Endothelial cell of umbilical vein (primary cell): ENCODE measurements at regions not wholly inside any gene's neighbourhood (a gene's known extent, or its start where the extent isn't known, plus 50 kb on each side); places are given as distances from the start of the nearest gene placed in this dataset.

ENCODE experiments used
- BruUV-seq: library from RNA; stranded (reverse); fragments of 400-500 nt; replicated peaks from 2 replicates; lab custom pipeline; 2021; lab: Mats Ljungman, UMichigan
- CTCF ChIA-PET: fragments of 300-600, 350-600 bp; sonication (Branson Sonifier 250); formaldehyde crosslinking; loops from one replicate; lab custom pipeline; 2021; ENCODE audit warnings: antibody characterized with exemption, inconsistent platforms; lab: Charles Lee
- POLR2A ChIA-PET: fragments of 300-600, 350-600 bp; sonication (Branson Sonifier 250); formaldehyde crosslinking; loops from one replicate; lab custom pipeline; 2021; ENCODE audit warnings: antibody characterized with exemption, inconsistent platforms; lab: Charles Lee
- DNase-seq: peaks from one replicate; pipeline ENCODE4 v3.0.0-alpha.2; 2011; ENCODE audit warnings: low read depth, low spot score
- FAIRE-seq: peaks from 2 replicates; lab custom pipeline; 2011; peaks lifted over from hg19 to GRCh38; lab: Jason Lieb, UNC
- H2AFZ ChIP-seq: 2 replicates; pipeline ENCODE4 v1.6.0; 2012; ENCODE audit warnings: low read depth, low read length, control low read depth, inconsistent platforms
- H3K27ac ChIP-seq: 2 replicates; pipeline ENCODE4 v1.5.1; 2011; ENCODE audit warnings: low read depth, mild to moderate bottlenecking, control low read depth, low read length, moderate library complexity; ENCODE audit not compliant: insufficient read depth
- H3K27me3 ChIP-seq, 2 experiments: 2 replicates each; pipeline versions ENCODE4 v1.6.0 to v1.6.1; 2011; ENCODE audit warnings: low read length in 2 of 2, mixed read lengths in 1 of 2; ENCODE audit not compliant: control insufficient read depth in 2 of 2, insufficient read depth in 2 of 2
- H3K36me3 ChIP-seq, 2 experiments: 2 replicates in 1 of 2; 3 replicates in 1 of 2; pipeline ENCODE4 v1.5.1; 2011; ENCODE audit warnings: low read length in 2 of 2, mild to moderate bottlenecking in 1 of 2, moderate library complexity in 1 of 2; ENCODE audit not compliant: control insufficient read depth in 2 of 2, insufficient read depth in 2 of 2; ENCODE audit errors: extremely low read depth in 1 of 2
- H3K4me1 ChIP-seq: 3 replicates; pipeline ENCODE4 v1.5.1; 2011; ENCODE audit warnings: mild to moderate bottlenecking, low read length; ENCODE audit not compliant: control insufficient read depth, insufficient read depth; ENCODE audit errors: extremely low read depth
- H3K4me2 ChIP-seq: 2 replicates; pipeline ENCODE4 v1.6.1; 2011; ENCODE audit warnings: low read length, control low read depth, mixed read lengths; ENCODE audit not compliant: insufficient read depth
- H3K4me3 ChIP-seq, 3 experiments: fragments of 200-600 bp in 1 of 3; sonication (generic), shearing (Covaris generic) in 1 of 3; replicated peaks in 1 of 3; 2 replicates each; pipeline ENCODE4 v1.5.1; 2011 to 2016; ENCODE audit warnings: control low read depth in 3 of 3, low read length in 3 of 3, mild to moderate bottlenecking in 2 of 3, inconsistent platforms in 1 of 3, low read depth in 1 of 3, moderate library complexity in 1 of 3; ENCODE audit not compliant: insufficient read depth in 1 of 3
- H3K79me2 ChIP-seq: 2 replicates; pipeline ENCODE4 v1.6.0; 2012; ENCODE audit warnings: low read length, inconsistent platforms; ENCODE audit not compliant: control insufficient read depth, insufficient read depth
- H3K9ac ChIP-seq: replicated peaks from 2 replicates; pipeline ENCODE3; 2011; ENCODE audit warnings: low read length, control low read depth; ENCODE audit not compliant: insufficient read depth; ENCODE audit errors: extremely low read depth
- H3K9me1 ChIP-seq: replicated peaks from 3 replicates; pipeline ENCODE4 v1.6.0; 2011; ENCODE audit warnings: mild to moderate bottlenecking, low read length; ENCODE audit not compliant: control insufficient read depth, insufficient read depth; ENCODE audit errors: extremely low read depth
- H3K9me3 ChIP-seq: replicated peaks from 2 replicates; pipeline ENCODE4 v1.5.1; 2012; ENCODE audit warnings: low read length, inconsistent platforms; ENCODE audit not compliant: control insufficient read depth, insufficient read depth
- H4K20me1 ChIP-seq: replicated peaks from 2 replicates; pipeline ENCODE3; 2011; ENCODE audit warnings: mild to moderate bottlenecking, low read length; ENCODE audit not compliant: control insufficient read depth, insufficient read depth; ENCODE audit errors: extremely low read depth
- CTCF ChIP-seq, 2 donors: IDR thresholded peaks; 1 replicate in 1 of 2; 2 replicates in 1 of 2; pipeline ENCODE4 v1.5.1; 2011; ENCODE audit warnings: low read length in 2 of 2, mild to moderate bottlenecking in 2 of 2, moderate library complexity in 2 of 2, control low read depth in 1 of 2, inconsistent platforms in 1 of 2, low read depth in 1 of 2; ENCODE audit not compliant: insufficient read depth in 1 of 2; ENCODE audit errors: extremely low read depth in 1 of 2
- EZH2 ChIP-seq: IDR thresholded peaks from 2 replicates; pipeline ENCODE4 v1.6.1; 2012; ENCODE audit warnings: borderline replicate concordance, low read depth, mild to moderate bottlenecking, moderate library complexity, low read length, inconsistent platforms; ENCODE audit not compliant: severe bottlenecking
- FOS ChIP-seq: IDR thresholded peaks from 2 replicates; pipeline ENCODE4 v1.6.1; 2011; ENCODE audit warnings: mild to moderate bottlenecking, low read length, moderate library complexity, borderline replicate concordance; ENCODE audit not compliant: insufficient read depth
- GATA2 ChIP-seq: IDR thresholded peaks from 2 replicates; pipeline ENCODE4 v1.7.0; 2011; ENCODE audit warnings: low read depth, mild to moderate bottlenecking, moderate library complexity, mixed read lengths, low read length; ENCODE audit not compliant: insufficient read length, insufficient read depth
- JUN ChIP-seq: IDR thresholded peaks from 2 replicates; pipeline ENCODE4 v1.6.1; 2011; ENCODE audit warnings: borderline replicate concordance, low read depth; ENCODE audit not compliant: insufficient read length, insufficient read depth
- MAX ChIP-seq: IDR thresholded peaks from 2 replicates; pipeline ENCODE4 v1.6.1; 2011; ENCODE audit not compliant: insufficient read depth, insufficient read length
- MYC ChIP-seq: IDR thresholded peaks from one replicate; pipeline ENCODE4 v1.6.1; 2011; ENCODE audit warnings: mild to moderate bottlenecking, low read depth, low read length
- POLR2A ChIP-seq: IDR thresholded peaks from 2 replicates; pipeline ENCODE4 v1.6.1; 2012; ENCODE audit warnings: low read depth, mild to moderate bottlenecking, control low read depth, low read length
- POLR2AphosphoS5 ChIP-seq: IDR thresholded peaks from 2 replicates; pipeline ENCODE4 v1.6.1; 2012; ENCODE audit warnings: low read depth, mild to moderate bottlenecking, control low read depth, low read length, moderate library complexity; ENCODE audit not compliant: insufficient read depth
- dilution Hi-C: fragments of 300-500 bp; cut with MboI; formaldehyde crosslinking; loops from one replicate; pipeline ENCODE4 v1.15.0; 2019; ENCODE audit warnings: low sequenced_read_pairs; ENCODE audit not compliant: extremely low pct_ligation_motif_present
- intact Hi-C: fragments of 100-400 bp; cut with micrococcal nuclease; formaldehyde crosslinking; loops from one replicate; pipeline ENCODE4 v1.10.0; 2022

- intact Hi-C loops (no loop called here), dilution Hi-C loops (no loop called here)
- no peak overlapping the region for H3K4me3 ChIP-seq
- TF ChIP-seq MYC (no peak), POLR2A (no peak), GATA2 (no peak)
- POLR2A ChIA-PET, result no interaction called here
- no peaks in the 10 kb centered on the region for H3K79me2 ChIP-seq
- H2AFZ ChIP-seq, result no peak overlapping the region
- H3K9me1 ChIP-seq, result no peaks in the 10 kb centered on the region
- CTCF ChIA-PET, result no interaction called here
- no peak for FAIRE-seq
- H3K4me2 ChIP-seq, result no peak overlapping the region
- no peaks in the 10 kb centered on the region for H4K20me1 ChIP-seq
- BruUV-seq, result no TSS peak
- no peaks in the 10 kb centered on the region for H3K4me1 ChIP-seq
- no peak for DNase-seq
- H3K27ac ChIP-seq, result no peak overlapping the region
- no peaks in the 10 kb centered on the region for H3K9me3 ChIP-seq
- no peak overlapping the region for H3K9ac ChIP-seq
- H3K36me3 ChIP-seq, result no peaks in the 10 kb centered on the region
- no peaks in the 10 kb centered on the region for H3K27me3 ChIP-seq
Measured at GRCh38 chr10:124229989-124230634, 136.7 kb upstream of the CHST15 start.

GRCh38 chr10:124229201-124229988 is 136.0 kb upstream of the CHST15 start:
- Histone ChIP-seq H3K36me3 (no peaks in the 10 kb centered on the region), H3K9me3 (no peaks in the 10 kb centered on the region), H2AFZ (no peak overlapping the region), H3K4me3 (no peak overlapping the region), H3K9me1 (no peaks in the 10 kb centered on the region), H4K20me1 (no peaks in the 10 kb centered on the region), H3K79me2 (no peaks in the 10 kb centered on the region), H3K4me2 (no peak overlapping the region), H3K27me3 (no peaks in the 10 kb centered on the region), H3K9ac (no peak overlapping the region), H3K27ac (no peak overlapping the region), H3K4me1 (no peaks in the 10 kb centered on the region)
- DNase-seq (no peak), FAIRE-seq (no peak)
- dilution Hi-C loops (no loop called here), intact Hi-C loops (no loop called here)
- ChIA-PET POLR2A (no interaction called here), CTCF (no interaction called here)
- TF ChIP-seq GATA2 (no peak), MAX (no peak), EZH2 (no peak), POLR2A (no peak), JUN (no peak), POLR2AphosphoS5 (no peak), CTCF (IDR thresholded peaks at IDR 0.05; ENCODE audit: extremely low read depth in 1 of 2, insufficient read depth in 1 of 2, low read depth in 1 of 2, low read length in 2 of 2) (no peak), FOS (no peak), MYC (no peak)
- BruUV-seq, result no TSS peak
